Prostate gland (tissue), 2 donors: ENCODE measurements at regions not wholly inside any gene's neighbourhood (a gene's known extent, or its start where the extent isn't known, plus 50 kb on each side); places are given as distances from the start of the nearest gene placed in this dataset.
A peak's percentile ranks its signal among the peaks of the same experiment; 100 is the strongest.

Experiments
- DNase-seq: peaks from one replicate; pipeline ENCODE4 v3.0.0-alpha.2; 2019; ENCODE audit warnings: low spot score
- H3K27ac ChIP-seq, 2 donors: fragments of 200-600 bp; sonication (generic); 2 replicates each; pipeline ENCODE4 v1.5.1; 2017 to 2019
- H3K27me3 ChIP-seq: fragments of 200-600 bp; sonication (generic); replicated peaks from 2 replicates; pipeline ENCODE4 v1.5.1; 2019; ENCODE audit not compliant: insufficient read depth
- H3K36me3 ChIP-seq, 2 donors: fragments of 200-600 bp; sonication (generic); 1 replicate in 1 of 2; 2 replicates in 1 of 2; pipeline versions ENCODE4 v1.5.1 to v1.8.1; 2017 to 2019
- H3K4me1 ChIP-seq: fragments of 200-600 bp; sonication (generic); replicated peaks from 2 replicates; pipeline ENCODE4 v1.5.1; 2019
- H3K4me3 ChIP-seq, 2 donors: fragments of 200-600 bp; sonication (generic); 2 replicates each; pipeline ENCODE4 v1.5.1; 2017 to 2019
- H3K9me3 ChIP-seq: fragments of 200-600 bp; sonication (generic); 2 replicates; pipeline ENCODE4 v1.5.1; 2017
- POLR2A ChIP-seq: fragments of 450-650 bp; IDR thresholded peaks from one replicate; pipeline ENCODE4 v1.6.1; 2016; ENCODE audit warnings: antibody characterized with exemption, mild to moderate bottlenecking
- POLR2AphosphoS5 ChIP-seq: sonication (generic); formaldehyde crosslinking; IDR thresholded peaks from one replicate; pipeline ENCODE4 v1.6.1; 2017; ENCODE audit warnings: antibody characterized with exemption
- WGBS: methylation state at CpG from one replicate; pipeline ENCODE4 v1.1.5; 2018; 5-methylcytosine and 5-hydroxymethylcytosine counted together
- intact Hi-C: fragments of 100-400 bp; cut with DNase I; formaldehyde crosslinking; loops from one replicate; pipeline ENCODE4 v1.14.2; 2022
- TF ChIP-seq, protein P1 (sequence below), 4 experiments: fragments of 200-600 bp in 2 of 4; fragments of 450-650 bp in 2 of 4; sonication (generic) in 2 of 4; IDR thresholded peaks; 1 replicate in 3 of 4; 2 replicates in 1 of 4; pipeline ENCODE4 v1.5.1; 2016 to 2019; ENCODE audit warnings: antibody characterized with exemption in 4 of 4, mild to moderate bottlenecking in 2 of 4, moderate library complexity in 2 of 4

DNA sequence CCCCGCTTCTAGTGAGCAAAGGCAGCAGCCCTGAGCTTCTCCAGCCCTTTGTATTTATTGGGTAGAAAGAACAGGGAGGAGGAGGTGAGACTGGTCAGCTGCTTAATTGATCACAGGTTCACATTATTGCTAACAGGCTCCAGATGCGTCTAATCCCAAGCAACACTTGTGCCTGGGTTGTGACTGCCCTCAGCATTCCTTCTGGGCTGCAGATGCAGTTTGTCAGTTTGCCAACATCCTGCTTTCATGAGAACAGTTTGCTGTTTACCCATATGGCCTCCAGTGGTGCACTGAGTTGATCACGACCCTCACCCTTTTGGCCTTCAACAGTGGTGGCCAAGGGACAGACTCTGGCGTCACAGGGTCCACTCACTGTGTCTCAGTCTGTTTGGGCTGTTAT is 159.5 kb upstream of the ZNF516 start:
- Histone ChIP-seq H3K4me3 (no peak overlapping the region), H3K36me3 (no peaks in the 10 kb centered on the region), H3K27ac (peak overlapping the region in 1 of 2 donors; percentile 50), H3K9me3 (no peaks in the 10 kb centered on the region), H3K4me1 (no peaks in the 10 kb centered on the region), H3K27me3 (no peaks in the 10 kb centered on the region)
- intact Hi-C loops, result no loop called here
- TF ChIP-seq, protein P1, sequence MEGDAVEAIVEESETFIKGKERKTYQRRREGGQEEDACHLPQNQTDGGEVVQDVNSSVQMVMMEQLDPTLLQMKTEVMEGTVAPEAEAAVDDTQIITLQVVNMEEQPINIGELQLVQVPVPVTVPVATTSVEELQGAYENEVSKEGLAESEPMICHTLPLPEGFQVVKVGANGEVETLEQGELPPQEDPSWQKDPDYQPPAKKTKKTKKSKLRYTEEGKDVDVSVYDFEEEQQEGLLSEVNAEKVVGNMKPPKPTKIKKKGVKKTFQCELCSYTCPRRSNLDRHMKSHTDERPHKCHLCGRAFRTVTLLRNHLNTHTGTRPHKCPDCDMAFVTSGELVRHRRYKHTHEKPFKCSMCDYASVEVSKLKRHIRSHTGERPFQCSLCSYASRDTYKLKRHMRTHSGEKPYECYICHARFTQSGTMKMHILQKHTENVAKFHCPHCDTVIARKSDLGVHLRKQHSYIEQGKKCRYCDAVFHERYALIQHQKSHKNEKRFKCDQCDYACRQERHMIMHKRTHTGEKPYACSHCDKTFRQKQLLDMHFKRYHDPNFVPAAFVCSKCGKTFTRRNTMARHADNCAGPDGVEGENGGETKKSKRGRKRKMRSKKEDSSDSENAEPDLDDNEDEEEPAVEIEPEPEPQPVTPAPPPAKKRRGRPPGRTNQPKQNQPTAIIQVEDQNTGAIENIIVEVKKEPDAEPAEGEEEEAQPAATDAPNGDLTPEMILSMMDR (IDR thresholded peaks at IDR 0.05), result no peak
- TF ChIP-seq POLR2AphosphoS5 (no peak), POLR2A (no peak)
- no peak for DNase-seq
- WGBS, result 59% methylated on average over 4 of the region's 4 CpGs

GRCh38 chr18:76647322-76647721 is 152.3 kb upstream of the ZNF516 start:
- WGBS, result 78% methylated on average over 11 of the region's 11 CpGs
- intact Hi-C loops, result no loop called here
- no peaks in the 10 kb centered on the region for H3K9me3 ChIP-seq
- no peaks in the 10 kb centered on the region for H3K36me3 ChIP-seq
- TF ChIP-seq POLR2A, result no peak
- no peak for TF ChIP-seq POLR2AphosphoS5
- TF ChIP-seq, protein P1 (IDR thresholded peaks at IDR 0.05), result no peak
- no peak overlapping the region for H3K4me3 ChIP-seq
- H3K4me1 ChIP-seq, result no peaks in the 10 kb centered on the region
- H3K27ac ChIP-seq, result no peak overlapping the region
- DNase-seq, result no peak
- H3K27me3 ChIP-seq, result no peaks in the 10 kb centered on the region

GRCh38 chr18:76644580-76644979 is 149.5 kb upstream of the ZNF516 start:
- no peaks in the 10 kb centered on the region for H3K9me3 ChIP-seq
- intact Hi-C loops, result no loop called here
- WGBS, result 93% methylated on average over 13 of the region's 13 CpGs
- TF ChIP-seq POLR2AphosphoS5 (no peak), POLR2A (no peak)
- TF ChIP-seq, protein P1 (IDR thresholded peaks at IDR 0.05), result no peak
- H3K4me1 ChIP-seq, result no peaks in the 10 kb centered on the region
- H3K27me3 ChIP-seq, result no peaks in the 10 kb centered on the region
- DNase-seq, result no peak
- H3K27ac ChIP-seq, result no peak overlapping the region
- no peaks in the 10 kb centered on the region for H3K36me3 ChIP-seq
- H3K4me3 ChIP-seq, result no peak overlapping the region

GRCh38 chr18:76643996-76644395 is 149.0 kb upstream of the ZNF516 start:
- Histone ChIP-seq H3K4me1 (no peaks in the 10 kb centered on the region), H3K9me3 (no peaks in the 10 kb centered on the region), H3K4me3 (no peak overlapping the region), H3K36me3 (no peaks in the 10 kb centered on the region), H3K27ac (no peak overlapping the region), H3K27me3 (no peaks in the 10 kb centered on the region)
- no peak for DNase-seq
- intact Hi-C loops, result no loop called here
- WGBS, result 84% methylated on average over 6 of the region's 6 CpGs
- no peak for TF ChIP-seq POLR2A
- TF ChIP-seq POLR2AphosphoS5, result no peak
- TF ChIP-seq, protein P1 (IDR thresholded peaks at IDR 0.05), result no peak

- Histone ChIP-seq H3K4me1 (no peaks in the 10 kb centered on the region), H3K9me3 (no peaks in the 10 kb centered on the region), H3K36me3 (no peaks in the 10 kb centered on the region), H3K27me3 (no peaks in the 10 kb centered on the region), H3K27ac (no peak overlapping the region), H3K4me3 (no peak overlapping the region)
- TF ChIP-seq, protein P1 (IDR thresholded peaks at IDR 0.05), result no peak
- TF ChIP-seq POLR2A (no peak), POLR2AphosphoS5 (no peak)
- WGBS, result 88% methylated on average over 2 of the region's 2 CpGs
- no peak for DNase-seq
- intact Hi-C loops, result no loop called here
Observed at GRCh38 chr18:76643199-76643598, 148.2 kb upstream of the ZNF516 start.
